Keratinocyte (primary cell): ENCODE measurements at regions not wholly inside any gene's neighbourhood (a gene's known extent, or its start where the extent isn't known, plus 50 kb on each side); places are given as distances from the start of the nearest gene placed in this dataset.

Experiments used
- DNase-seq: peaks from one replicate; pipeline ENCODE4 v3.0.0-alpha.2; 2011; ENCODE audit warnings: low read depth, missing footprints, low spot score
- FAIRE-seq: peaks from 2 replicates; lab custom pipeline; 2011; peaks lifted over from hg19 to GRCh38; lab: Jason Lieb, UNC
- H2AFZ ChIP-seq: 2 replicates; pipeline ENCODE4 v1.6.0; 2012; ENCODE audit warnings: low read length, control low read depth, inconsistent platforms; ENCODE audit not compliant: control insufficient read depth
- H3K27ac ChIP-seq: 2 replicates; pipeline ENCODE4 v1.5.1; 2011; ENCODE audit warnings: low read length; ENCODE audit not compliant: control insufficient read depth, insufficient read depth
- H3K27me3 ChIP-seq: 3 replicates; pipeline ENCODE4 v1.6.0; 2011; ENCODE audit warnings: low read length; ENCODE audit not compliant: control insufficient read depth, insufficient read depth; ENCODE audit errors: extremely low read depth
- H3K36me3 ChIP-seq, 2 experiments: 2 replicates in 1 of 2; 3 replicates in 1 of 2; pipeline ENCODE4 v1.5.1; 2011; ENCODE audit warnings: low read length in 2 of 2, mild to moderate bottlenecking in 1 of 2; ENCODE audit not compliant: control insufficient read depth in 2 of 2, insufficient read depth in 2 of 2; ENCODE audit errors: extremely low read depth in 1 of 2
- H3K4me1 ChIP-seq: 3 replicates; pipeline ENCODE4 v1.5.1; 2011; ENCODE audit warnings: low read length; ENCODE audit not compliant: control insufficient read depth, insufficient read depth; ENCODE audit errors: extremely low read depth
- H3K4me2 ChIP-seq: 3 replicates; pipeline ENCODE4 v1.6.0; 2011; ENCODE audit warnings: low read depth, low read length; ENCODE audit not compliant: control insufficient read depth, insufficient read depth; ENCODE audit errors: extremely low read depth
- H3K4me3 ChIP-seq, 3 experiments: fragments of 200-600 bp in 1 of 3; sonication (generic) in 1 of 3; 2 replicates in 2 of 3; 3 replicates in 1 of 3; pipeline ENCODE4 v1.5.1; 2011 to 2016; ENCODE audit warnings: low read length in 3 of 3, mild to moderate bottlenecking in 3 of 3, control low read depth in 2 of 3, inconsistent platforms in 1 of 3, low read depth in 1 of 3, mixed read lengths in 1 of 3, mixed run types in 1 of 3, moderate library complexity in 1 of 3; ENCODE audit not compliant: control insufficient read depth in 2 of 3, insufficient read depth in 2 of 3; ENCODE audit errors: extremely low read depth in 1 of 3
- H3K79me2 ChIP-seq: 2 replicates; pipeline ENCODE4 v1.6.0; 2012; ENCODE audit warnings: low read length; ENCODE audit not compliant: control insufficient read depth, insufficient read depth
- H3K9ac ChIP-seq: 3 replicates; pipeline ENCODE4 v1.6.0; 2011; ENCODE audit warnings: low read length; ENCODE audit not compliant: control insufficient read depth, insufficient read depth; ENCODE audit errors: extremely low read depth
- H3K9me1 ChIP-seq: 3 replicates; pipeline ENCODE4 v1.6.0; 2011; ENCODE audit warnings: low read length; ENCODE audit not compliant: control insufficient read depth, insufficient read depth; ENCODE audit errors: extremely low read depth
- H3K9me3 ChIP-seq: 2 replicates; pipeline ENCODE4 v1.5.1; 2012; ENCODE audit warnings: low read depth, low read length; ENCODE audit not compliant: control insufficient read depth
- H4K20me1 ChIP-seq: 3 replicates; pipeline ENCODE4 v1.6.0; 2011; ENCODE audit warnings: low read length; ENCODE audit not compliant: control insufficient read depth, insufficient read depth; ENCODE audit errors: extremely low read depth
- EZH2 ChIP-seq: IDR thresholded peaks from one replicate; pipeline ENCODE4 v1.6.1; 2012; ENCODE audit warnings: inconsistent platforms, mild to moderate bottlenecking, low read length, moderate library complexity
- dilution Hi-C: fragments of 300-500 bp; cut with MboI; formaldehyde crosslinking; loops from one replicate; pipeline ENCODE4 v1.7.0; 2020; ENCODE audit warnings: low sequenced_read_pairs; ENCODE audit not compliant: extremely low pct_ligation_motif_present
- TF ChIP-seq, protein P1 (sequence below), 3 experiments: IDR thresholded peaks in 1 of 3; conservative IDR thresholded peaks in 1 of 3; optimal IDR thresholded peaks in 1 of 3; 2 replicates in 2 of 3; 3 replicates in 1 of 3; pipeline versions ENCODE3 to v1.5.1; 2011; ENCODE audit warnings: low read length in 3 of 3, mild to moderate bottlenecking in 3 of 3, moderate library complexity in 2 of 3, control low read depth in 1 of 3, inconsistent platforms in 1 of 3; ENCODE audit not compliant: insufficient read depth in 2 of 3; ENCODE audit errors: extremely low read depth in 1 of 3

DNA sequence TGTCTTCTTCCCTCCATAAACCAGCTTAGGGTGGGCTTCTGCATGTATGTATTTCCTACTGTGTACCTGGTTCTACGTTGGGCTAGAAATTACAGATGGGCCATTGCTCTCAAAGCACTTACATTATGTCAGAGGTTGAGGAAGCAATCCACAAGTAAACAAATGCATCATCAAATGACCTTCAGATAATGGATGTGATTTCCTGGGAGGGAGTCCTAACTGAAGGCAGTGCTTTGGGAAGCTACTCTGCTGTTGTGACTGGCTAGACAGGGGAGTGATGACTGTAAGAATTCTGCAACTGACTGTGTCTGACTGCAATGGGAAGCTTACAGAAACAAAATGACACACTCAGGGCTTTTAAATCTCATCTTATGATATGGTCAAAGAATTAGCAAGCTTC is 71.0 kb upstream of the PRR23E start:
- no peak for FAIRE-seq
- peaks cover 4% of the 10 kb centered on the region for H3K27me3 ChIP-seq
- dilution Hi-C loops, result no loop called here

DNA sequence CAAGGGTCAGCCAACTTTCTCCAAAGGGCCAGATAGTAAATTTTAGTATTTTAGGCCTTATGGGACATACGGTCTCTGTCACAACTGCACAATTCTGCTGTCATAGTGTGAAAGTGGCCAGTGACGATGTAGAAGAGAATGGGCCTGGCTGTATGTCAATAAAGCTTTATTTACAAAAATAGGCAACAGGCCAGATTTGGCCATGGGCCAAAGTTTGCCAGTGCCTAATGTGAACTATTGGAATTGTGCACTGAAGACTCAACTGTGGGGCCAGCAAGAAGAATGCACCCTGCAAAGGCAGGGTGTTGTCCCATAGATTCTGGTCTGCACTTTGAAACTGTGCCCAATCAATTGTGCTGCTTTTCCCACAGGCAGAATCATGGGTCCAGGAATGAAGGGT is 69.4 kb upstream of the PRR23E start:
- TF ChIP-seq, protein P1, sequence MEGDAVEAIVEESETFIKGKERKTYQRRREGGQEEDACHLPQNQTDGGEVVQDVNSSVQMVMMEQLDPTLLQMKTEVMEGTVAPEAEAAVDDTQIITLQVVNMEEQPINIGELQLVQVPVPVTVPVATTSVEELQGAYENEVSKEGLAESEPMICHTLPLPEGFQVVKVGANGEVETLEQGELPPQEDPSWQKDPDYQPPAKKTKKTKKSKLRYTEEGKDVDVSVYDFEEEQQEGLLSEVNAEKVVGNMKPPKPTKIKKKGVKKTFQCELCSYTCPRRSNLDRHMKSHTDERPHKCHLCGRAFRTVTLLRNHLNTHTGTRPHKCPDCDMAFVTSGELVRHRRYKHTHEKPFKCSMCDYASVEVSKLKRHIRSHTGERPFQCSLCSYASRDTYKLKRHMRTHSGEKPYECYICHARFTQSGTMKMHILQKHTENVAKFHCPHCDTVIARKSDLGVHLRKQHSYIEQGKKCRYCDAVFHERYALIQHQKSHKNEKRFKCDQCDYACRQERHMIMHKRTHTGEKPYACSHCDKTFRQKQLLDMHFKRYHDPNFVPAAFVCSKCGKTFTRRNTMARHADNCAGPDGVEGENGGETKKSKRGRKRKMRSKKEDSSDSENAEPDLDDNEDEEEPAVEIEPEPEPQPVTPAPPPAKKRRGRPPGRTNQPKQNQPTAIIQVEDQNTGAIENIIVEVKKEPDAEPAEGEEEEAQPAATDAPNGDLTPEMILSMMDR (optimal IDR thresholded peaks at IDR 0.05 in 1 of 3, IDR thresholded peaks at IDR 0.05 in 1 of 3, conservative IDR thresholded peaks at IDR 0.05 in 1 of 3; ENCODE audit: extremely low read depth in 1 of 3, insufficient read depth in 2 of 3, low read length in 3 of 3), result no peak
- TF ChIP-seq EZH2, result no peak
- DNase-seq (no peak), FAIRE-seq (no peak)
- no peaks in the 10 kb centered on the region for H3K4me1 ChIP-seq
- dilution Hi-C loops, result no loop called here
- no peaks in the 10 kb centered on the region for H3K36me3 ChIP-seq
- no peak overlapping the region for H3K9ac ChIP-seq
- no peaks in the 10 kb centered on the region for H3K9me1 ChIP-seq
- no peak overlapping the region for H3K27ac ChIP-seq
- no peaks in the 10 kb centered on the region for H4K20me1 ChIP-seq
- no peak overlapping the region for H3K4me3 ChIP-seq
- H3K79me2 ChIP-seq, result no peaks in the 10 kb centered on the region
- H3K9me3 ChIP-seq, result no peaks in the 10 kb centered on the region
- no peak overlapping the region for H3K4me2 ChIP-seq
- no peak overlapping the region for H2AFZ ChIP-seq
- peaks cover 4% of the 10 kb centered on the region for H3K27me3 ChIP-seq

More for the DNA sequence above, 71.0 kb upstream of the PRR23E start:
- Histone ChIP-seq H3K4me3 (no peak overlapping the region), H3K27ac (no peak overlapping the region), H2AFZ (no peak overlapping the region), H3K4me1 (no peaks in the 10 kb centered on the region), H3K9me1 (no peaks in the 10 kb centered on the region), H3K9ac (no peak overlapping the region), H3K79me2 (no peaks in the 10 kb centered on the region), H4K20me1 (no peaks in the 10 kb centered on the region), H3K9me3 (no peaks in the 10 kb centered on the region), H3K36me3 (no peaks in the 10 kb centered on the region), H3K4me2 (no peak overlapping the region)
- TF ChIP-seq, protein P1 (optimal IDR thresholded peaks at IDR 0.05 in 1 of 3, IDR thresholded peaks at IDR 0.05 in 1 of 3, conservative IDR thresholded peaks at IDR 0.05 in 1 of 3; ENCODE audit: extremely low read depth in 1 of 3, insufficient read depth in 2 of 3, low read length in 3 of 3), result no peak
- no peak for TF ChIP-seq EZH2
- DNase-seq, result no peak
